Ramos (cell line): ENCODE measurements at regions not wholly inside any gene's neighbourhood (a gene's known extent, or its start where the extent isn't known, plus 50 kb on each side); places are given as distances from the start of the nearest gene placed in this dataset.
"Not testable (repeated sequence)": the region's sequence is repeated elsewhere in the genome, so short reads cannot be mapped to it uniquely, and the experiment has no call there.

Source experiments
- in situ Hi-C: fragments of 300-500 bp; cut with MboI; formaldehyde crosslinking; loops from one replicate; pipeline ENCODE4 v1.14.3; 2022; ENCODE audit warnings: low sequenced_read_pairs; ENCODE audit not compliant: unreplicated experiment

DNA sequence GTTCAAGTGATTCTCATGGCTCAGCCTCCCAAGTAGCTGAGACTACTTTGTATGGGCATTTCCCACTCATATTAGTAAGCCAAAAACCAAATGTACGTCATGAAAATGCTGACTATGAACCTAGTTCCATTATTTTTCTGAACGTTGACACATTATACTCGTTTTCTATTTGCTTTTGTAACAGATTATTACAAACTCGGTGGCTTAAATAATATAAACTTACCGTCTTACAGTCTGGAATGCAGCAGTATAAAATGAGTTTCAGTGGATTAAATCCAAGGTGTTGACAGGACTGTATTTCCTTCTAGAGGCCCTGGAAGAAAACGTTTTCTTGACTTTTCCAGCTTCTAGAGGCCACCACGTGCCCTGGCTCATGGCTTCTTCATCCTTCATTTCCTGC is 517.0 kb downstream of the GADD45G start:
- in situ Hi-C loops = no loop called here

DNA sequence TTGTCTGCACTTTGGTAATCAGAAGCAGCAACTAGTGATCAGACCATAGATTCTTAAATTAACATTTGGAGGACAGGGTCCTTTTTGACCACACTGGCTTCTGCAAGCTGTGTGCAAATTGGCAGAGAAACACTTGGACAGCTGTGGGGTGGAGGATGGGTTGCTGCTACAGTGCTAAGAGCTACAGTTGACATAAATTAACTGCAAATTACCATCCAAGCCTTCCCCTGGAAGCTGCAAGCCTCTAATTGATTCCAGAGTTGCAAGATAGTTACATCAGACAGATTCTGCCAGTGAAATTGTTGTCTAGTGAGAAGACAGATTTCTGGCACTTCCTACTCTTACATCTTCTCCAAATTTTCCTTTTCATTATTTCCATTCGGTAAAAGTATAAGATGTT is 517.7 kb downstream of the DIRAS2 start:
- in situ Hi-C loops = no loop called here

DNA sequence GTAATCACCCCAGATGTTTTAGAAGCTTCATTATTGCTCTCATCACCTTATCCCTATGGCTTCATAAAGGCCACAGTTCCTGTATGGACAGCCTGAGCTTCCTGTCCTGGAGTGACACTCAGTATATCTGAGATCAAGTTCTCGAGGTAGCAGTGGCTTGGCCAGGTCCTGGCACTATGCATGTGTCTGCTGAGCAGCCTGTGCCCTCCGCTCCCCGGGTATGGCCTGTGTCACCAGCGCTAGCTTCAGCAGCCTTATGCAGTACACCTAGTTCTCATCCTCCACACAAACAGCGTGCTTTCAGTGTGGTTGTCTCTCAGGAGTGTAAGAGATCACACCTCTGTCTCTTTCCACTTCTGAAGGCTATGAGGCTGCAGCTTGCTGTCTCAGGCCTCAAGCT is 514.7 kb downstream of the DIRAS2 start:
- in situ Hi-C loops = no loop called here

DNA sequence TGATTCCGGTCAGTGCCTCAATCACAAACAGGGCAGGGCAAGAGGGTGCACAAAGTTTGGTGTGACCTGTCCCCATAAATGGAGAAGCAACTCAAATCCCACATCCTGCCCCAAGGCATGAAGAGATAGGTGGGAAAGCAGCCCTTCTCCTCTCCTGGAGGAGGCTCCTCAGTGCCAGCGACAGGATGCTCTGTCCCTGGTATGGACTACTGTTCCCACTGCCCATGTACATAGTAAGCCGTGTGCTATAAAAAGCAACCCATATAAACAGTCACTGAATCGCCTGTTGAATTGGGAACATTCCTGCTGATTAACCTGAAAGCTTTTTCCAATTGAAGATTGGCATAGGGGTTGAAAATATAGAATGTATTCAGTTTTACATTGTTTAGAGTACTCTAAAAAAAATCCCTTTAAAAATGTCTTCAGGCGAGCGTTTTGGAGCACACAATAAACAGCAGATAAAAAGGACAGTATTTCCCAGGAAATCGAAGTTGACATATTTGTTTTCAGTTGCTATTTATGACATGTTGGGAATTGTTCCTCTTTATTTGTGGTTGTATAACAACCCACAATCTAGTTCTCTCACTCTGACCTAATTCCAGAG is 513.9 kb downstream of the DIRAS2 start:
- in situ Hi-C loops = no loop called here

DNA sequence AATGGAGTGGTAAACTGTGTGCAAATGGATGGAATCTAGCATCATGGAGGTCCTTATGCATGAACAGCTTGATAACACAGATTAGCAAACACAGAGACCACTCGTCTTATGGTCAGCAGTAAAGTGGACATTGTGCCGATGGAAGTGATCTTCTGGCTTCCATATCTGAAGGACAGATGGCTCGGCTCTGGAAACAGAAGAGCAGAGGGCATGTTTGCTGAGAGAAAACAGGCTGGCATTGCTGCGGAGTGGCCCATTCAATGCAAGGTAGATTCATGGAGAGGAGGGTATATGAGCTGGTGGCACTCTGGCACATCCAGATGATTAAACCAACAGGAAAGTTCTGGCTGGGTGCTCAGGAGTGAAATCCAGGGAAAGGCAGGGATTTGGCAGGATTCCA is 513.2 kb downstream of the DIRAS2 start:
- in situ Hi-C loops = no loop called here

DNA sequence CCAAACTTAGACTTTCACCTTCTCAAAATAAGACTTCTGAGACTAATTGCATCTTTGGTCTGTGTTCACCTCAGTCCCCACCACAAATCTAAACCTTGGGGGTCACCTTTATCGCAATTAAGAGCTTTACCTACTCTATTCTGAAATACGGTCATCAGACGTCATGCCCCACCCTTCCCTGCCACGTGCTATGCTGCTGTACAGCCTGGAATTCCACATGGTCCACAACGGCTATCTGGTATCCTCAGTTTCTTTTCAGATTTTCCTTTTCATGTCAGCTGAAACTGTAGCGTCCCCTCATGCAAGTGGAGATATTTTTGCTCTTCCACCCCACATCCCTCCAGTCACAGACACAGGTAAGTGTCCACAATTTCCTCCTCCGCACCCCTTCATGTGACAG is 511.1 kb downstream of the DIRAS2 start:
- in situ Hi-C loops = no loop called here

DNA sequence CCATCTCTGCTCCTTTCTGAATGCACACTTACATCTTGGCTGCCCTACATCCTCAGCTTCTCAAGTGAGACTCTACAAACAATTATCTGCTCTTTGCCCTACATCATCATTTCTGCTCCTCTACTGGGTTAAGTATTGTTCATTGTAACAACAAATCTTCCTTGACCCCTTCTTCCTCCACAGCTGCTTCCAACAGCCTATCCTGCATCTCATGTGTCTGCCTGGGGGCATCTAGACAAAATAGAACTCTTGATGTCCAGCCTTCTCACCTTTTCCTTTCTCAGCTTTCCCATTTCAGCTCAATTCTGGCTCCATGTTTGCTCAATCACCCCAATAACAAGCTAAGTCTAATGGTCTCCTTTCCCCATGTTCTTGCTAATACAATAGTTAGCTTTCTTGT is 509.8 kb downstream of the DIRAS2 start:
- in situ Hi-C loops = no loop called here

DNA sequence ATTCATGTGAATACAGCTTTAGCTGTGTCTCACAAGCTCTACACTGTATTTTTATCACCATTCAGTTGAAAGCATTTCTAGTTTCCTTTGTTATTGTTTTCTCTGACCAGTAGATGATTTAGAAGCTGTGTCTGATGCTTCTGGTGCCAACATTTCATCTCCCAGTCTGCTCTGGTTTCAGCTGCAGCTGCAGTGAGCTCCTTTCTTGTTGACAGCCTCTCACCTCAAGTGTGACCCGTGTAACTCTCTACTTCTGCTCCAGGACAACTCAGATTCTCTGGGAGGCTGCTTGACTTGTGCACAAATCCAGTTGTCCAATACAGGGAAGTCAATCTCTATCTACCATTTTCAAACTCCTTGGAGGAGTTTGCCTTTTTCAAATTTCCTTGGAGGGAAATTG is 504.8 kb downstream of the DIRAS2 start:
- in situ Hi-C loops = no loop called here

DNA sequence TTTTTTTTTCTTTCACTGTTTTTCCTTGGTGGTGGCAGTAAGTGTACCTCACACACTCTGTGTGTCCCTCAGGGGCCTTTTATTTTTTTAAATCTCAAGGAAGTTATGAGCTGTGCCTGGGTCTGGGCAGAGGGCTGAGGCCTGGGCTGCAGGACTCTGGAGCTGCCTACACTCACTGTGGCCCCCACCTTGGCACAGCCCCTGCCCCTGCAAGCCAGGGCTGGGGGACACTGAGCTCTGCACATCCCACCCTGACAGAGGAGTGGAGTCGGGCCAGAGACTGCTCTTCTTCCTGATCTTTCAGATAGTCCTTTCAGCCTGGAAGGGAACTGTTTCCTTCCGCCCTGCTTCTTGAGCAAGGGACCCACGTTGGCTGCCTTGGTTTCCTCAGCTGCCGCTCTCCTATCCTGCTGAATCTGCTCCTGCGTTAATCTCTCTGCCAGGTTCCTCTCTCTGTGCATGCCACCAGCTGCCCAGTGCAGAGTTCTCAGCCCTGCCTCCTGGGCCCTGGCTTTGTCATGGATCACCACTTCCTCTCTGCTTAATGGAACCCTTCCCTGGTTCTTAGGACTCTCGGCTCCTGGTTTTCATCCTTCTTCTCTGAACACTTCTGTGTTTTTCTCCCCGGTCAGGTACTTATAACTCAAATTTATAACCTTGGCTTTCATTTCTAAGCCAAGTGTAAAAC is 502.3 kb downstream of the DIRAS2 start:
- in situ Hi-C loops = loop anchor here (10.0 kb wide), 2 partner anchors 615 to 735 kb away; no protein-coding TSS in a partner anchor

DNA sequence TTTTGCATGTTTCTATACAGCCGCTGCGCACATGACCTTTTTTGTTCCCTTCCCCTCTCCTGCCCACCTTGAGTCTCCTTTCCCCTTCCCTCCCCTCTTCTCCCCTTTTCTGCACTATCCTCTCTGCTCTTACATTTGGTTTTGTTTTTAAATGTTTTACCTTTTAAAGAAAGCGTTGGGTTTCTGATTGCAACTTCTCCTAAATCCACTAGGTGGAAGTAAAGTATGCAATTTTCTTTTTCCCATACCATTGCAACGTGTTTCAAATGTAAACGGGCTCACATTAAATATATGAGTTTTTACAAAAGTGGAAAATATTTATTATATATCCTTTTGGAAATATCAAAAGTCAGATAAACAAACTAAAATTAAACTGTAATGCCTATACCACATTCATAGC is 500.9 kb downstream of the DIRAS2 start:
- in situ Hi-C loops = loop anchor here (10.0 kb wide), 2 partner anchors 613 to 733 kb away; no protein-coding TSS in a partner anchor

DNA sequence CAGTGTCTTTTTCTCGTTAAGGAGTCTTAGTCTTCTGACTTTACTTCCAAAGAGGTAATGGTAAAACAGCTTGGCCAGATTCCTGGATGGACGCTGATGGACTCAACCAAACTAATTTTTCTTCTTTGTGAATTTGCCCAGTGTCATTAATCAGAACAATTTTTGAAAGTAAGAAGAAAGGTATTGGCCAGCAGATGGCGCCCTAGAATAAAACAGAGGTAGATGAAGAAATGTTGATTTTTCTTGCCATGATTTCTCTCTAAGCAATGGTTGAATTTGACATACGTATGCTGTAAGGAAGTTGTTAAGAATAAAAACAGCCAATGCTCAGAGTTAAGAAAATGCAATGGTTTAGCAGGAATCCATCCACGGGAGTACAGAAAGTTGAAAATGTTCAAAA is 500.0 kb downstream of the DIRAS2 start:
- in situ Hi-C loops = loop anchor here (10.0 kb wide), 2 partner anchors 612 to 732 kb away; no protein-coding TSS in a partner anchor

DNA sequence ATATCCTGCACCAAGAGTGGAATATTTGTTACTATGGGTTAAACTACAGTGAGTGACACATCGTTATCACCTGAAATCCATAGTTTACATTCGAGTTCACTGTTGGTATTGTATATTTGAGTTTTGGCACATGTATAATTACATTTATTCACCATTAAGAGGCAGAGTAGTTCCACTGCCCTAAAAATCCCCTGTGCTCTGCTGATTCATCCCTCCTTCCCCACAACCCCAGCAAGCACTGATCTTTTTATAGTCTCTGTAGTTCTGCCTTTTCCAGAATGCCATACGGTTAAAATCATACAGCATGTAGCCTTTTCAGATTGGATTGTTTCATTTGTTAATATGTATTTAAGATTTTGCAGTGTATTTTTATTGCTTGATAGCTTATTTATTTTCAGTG is 495.2 kb downstream of the DIRAS2 start:
- in situ Hi-C loops = loop anchor here (10.0 kb wide), 2 partner anchors 607 to 727 kb away; no protein-coding TSS in a partner anchor

DNA sequence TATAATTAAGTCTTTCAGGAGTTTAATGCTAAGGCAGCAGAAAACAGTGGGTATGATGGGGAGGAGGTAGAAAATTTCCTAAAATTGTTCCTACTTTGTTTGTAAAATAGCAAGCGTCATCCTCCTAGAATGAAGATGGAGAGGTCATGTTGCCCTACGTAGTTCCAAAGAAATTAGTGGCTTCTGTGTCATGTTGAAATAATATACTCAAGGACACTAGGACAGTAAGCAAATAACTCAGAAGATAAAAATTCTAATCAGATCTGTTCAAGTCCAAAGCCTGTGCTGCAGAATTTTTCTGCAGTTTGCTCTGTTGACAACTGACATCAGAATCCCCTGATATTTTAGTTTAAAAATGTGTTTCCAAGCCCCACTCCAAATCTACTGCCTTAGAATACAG is 486.3 kb downstream of the DIRAS2 start:
- in situ Hi-C loops = no loop called here

DNA sequence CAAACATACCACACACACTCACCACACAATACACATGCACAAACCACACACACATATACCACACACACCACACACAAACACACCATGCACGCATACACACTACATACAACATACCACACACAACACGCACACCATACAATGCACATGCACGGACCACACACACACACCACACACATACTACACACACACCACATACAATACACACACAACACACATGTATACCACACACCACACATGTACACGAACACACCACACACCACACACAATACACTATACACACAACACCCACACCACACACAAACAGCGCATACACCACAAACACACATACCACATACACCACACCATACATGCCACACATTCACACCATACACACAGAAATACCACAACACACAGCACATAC is 480.3 kb downstream of the DIRAS2 start:
- in situ Hi-C loops = no loop called here

DNA sequence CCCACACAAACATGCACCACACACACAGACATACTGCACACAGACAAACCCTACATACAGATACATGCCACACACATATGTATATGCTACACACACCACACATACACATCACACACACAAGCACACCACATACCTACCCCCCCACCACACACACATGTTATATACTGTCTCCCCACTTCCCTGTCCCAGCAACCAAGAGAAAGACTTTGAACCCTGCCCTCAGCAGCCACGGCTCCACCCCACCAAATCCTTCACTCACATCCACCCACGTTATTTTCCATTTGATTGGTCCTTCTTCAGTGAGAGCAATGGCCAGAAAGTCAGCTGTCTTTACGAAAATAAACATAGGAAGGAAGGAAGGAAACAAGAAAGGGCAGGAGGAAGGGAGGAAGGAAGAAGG is 479.8 kb downstream of the DIRAS2 start:
- in situ Hi-C loops = no loop called here

DNA sequence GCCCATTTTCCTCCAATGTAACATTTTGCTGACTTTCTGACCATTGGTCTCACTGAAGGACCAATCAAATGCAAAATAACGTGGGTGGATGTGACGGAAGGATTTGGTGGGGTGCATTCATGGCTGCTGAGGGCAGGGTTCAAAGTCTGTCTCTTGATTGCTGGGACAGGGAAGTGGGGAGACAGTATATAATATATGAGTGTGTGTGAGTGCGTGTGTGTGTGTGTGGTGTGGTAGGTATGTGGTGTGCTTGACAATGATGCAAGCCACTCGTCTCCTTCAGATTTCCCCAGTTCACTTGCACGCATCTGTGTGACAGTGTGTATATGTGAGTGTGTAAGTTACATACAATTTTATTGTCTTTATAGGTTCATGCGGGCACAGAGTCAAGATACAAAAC is 477.3 kb downstream of the DIRAS2 start:
- in situ Hi-C loops = no loop called here

DNA sequence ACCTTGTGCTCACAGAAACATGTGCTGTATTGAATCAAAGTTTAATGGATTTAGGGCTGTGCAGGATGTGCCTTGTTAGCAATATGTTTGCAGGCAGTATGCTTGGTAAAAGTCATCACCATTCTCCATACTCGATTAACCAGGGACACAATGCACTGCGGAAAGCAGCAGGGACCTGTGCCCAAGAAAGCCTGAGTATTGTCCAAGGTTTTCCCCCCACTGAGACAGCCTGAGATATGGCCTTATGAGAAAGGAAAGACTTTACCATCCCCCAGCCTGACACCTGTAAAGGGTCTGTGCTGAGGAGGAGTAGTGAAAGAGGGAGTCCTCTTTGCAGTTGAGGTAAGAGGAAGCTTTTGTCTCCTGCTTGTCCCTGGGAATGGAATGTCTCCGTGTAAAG is 476.2 kb downstream of the DIRAS2 start:
- in situ Hi-C loops = not testable (repeated sequence)

DNA sequence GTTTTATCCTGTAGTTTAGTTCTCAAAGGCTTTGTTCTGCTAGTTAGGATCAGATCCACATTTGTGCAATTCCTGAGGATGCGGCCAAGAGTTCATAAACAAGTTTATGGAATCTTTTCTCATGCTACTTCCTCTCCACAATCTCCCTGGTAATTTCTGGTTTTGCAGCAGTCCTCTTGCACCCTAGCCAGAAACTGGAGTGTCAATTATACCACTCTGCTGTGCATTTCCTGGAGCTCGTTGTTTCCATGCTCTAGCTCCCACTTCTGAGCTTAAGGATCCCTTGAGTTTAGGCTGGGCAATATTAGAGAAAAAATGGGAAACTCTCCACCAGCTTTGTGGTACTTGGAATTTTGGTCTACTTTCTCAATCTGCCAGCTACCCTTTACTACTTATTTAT is 474.7 kb downstream of the DIRAS2 start:
- in situ Hi-C loops = no loop called here

DNA sequence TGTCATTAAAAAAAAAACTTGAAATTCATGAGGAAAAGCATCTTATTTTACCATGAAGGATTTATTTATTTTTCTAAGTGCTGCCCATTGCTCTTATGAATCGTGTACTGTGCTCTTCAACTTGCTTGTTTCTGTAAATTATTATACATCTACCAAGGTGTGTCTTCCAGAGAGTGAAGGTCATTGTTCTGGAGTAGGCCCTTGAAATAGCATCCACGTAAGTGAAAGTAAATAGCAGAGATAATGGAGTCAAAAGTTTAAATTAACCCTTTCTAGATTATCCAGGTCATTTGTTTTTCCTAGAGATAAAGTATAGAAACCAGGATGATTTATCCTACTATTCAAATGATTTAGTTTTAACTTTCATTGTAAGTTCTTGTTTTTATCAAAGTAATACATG is 473.1 kb downstream of the DIRAS2 start:
- in situ Hi-C loops = no loop called here

DNA sequence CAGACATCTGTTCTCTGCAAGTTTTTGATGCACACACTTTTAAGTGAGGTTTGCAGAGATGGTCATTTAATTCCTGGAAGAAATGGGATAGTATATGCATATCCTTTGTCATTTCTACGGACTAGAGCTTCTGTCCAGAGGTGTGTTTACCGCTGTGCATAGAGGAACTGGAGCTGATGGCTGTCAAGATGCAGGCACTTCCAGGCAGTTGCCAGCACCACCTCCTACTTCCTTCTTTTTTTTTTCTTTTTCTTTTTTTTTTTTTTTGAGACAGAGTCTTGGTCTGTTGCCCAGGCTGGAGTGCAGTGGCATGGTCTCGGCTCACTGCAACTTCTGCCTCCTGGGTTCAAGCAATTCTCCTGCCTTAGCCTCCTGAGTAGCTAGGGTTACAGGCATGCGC is 468.7 kb downstream of the DIRAS2 start:
- in situ Hi-C loops = not testable (repeated sequence)

DNA sequence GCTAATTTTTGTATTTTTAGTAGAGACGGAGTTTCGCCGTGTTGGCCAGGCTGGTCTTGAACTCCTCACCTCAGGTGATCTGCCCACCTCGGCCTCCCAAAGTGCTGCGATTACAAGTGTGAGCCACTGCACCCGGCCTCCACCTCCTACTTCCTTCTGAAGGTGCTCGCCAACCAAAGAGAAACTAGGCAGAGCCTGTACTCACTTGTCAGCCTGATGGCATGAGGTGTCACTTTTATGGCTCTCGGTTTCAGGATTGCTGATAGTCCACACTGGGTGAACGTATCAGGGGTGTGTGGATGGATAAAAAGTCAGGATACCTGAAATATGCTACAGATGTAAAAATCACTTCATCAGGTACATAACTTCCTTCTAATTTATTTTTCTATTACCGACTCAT is 468.3 kb downstream of the DIRAS2 start:
- in situ Hi-C loops = not testable (repeated sequence)

DNA sequence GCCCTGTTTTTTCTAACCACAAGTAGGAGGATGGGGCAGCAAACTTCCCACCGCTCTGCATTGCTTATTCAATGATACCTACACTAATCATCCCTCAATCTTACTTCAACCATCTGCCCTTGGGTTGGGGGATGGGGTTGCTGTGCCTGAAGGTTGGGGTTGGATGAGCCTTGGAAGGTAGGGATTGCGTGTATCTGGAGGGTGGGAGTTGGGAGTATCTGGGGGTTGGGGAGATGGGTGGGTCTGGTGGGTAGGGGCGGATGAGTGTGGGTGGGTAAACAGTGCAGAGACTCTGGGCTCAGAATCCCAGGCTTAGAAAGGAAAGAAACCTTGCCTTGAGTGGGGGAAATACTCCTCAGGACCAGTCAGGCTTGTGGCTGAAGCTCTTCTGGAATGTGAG is 467.4 kb downstream of the DIRAS2 start:
- in situ Hi-C loops = no loop called here
